H9 (cell line): ENCODE measurements at regions not wholly inside any gene's neighbourhood (a gene's known extent, or its start where the extent isn't known, plus 50 kb on each side); places are given as distances from the start of the nearest gene placed in this dataset.

Experiments
- DNase-seq: peaks from one replicate; pipeline ENCODE4 v3.0.0-alpha.2; 2017
- H2AFZ ChIP-seq: one replicate; pipeline ENCODE4 v1.6.1; 2013; ENCODE audit warnings: mild to moderate bottlenecking, low read length, control low read depth, moderate library complexity
- H2AK5ac ChIP-seq: 2 replicates; pipeline ENCODE4 v1.6.1; 2013; ENCODE audit warnings: low read length, control low read depth, mixed read lengths; ENCODE audit not compliant: insufficient read length
- H2BK120ac ChIP-seq: one replicate; pipeline ENCODE4 v1.6.1; 2013; ENCODE audit warnings: low read depth, mild to moderate bottlenecking, low read length, control low read depth, inconsistent platforms; ENCODE audit not compliant: poor library complexity, severe bottlenecking
- H2BK12ac ChIP-seq: 2 replicates; pipeline ENCODE4 v1.6.1; 2013; ENCODE audit warnings: low read length, control low read depth, mixed read lengths, low read depth; ENCODE audit not compliant: insufficient read length
- H2BK15ac ChIP-seq: 2 replicates; pipeline ENCODE4 v1.6.1; 2013; ENCODE audit warnings: low read depth, low read length, control low read depth
- H2BK20ac ChIP-seq: one replicate; pipeline ENCODE4 v1.6.1; 2013; ENCODE audit warnings: low read depth, mild to moderate bottlenecking, low read length, control low read depth, inconsistent platforms; ENCODE audit not compliant: poor library complexity, severe bottlenecking
- H2BK5ac ChIP-seq: 2 replicates; pipeline ENCODE4 v1.6.1; 2013; ENCODE audit warnings: low read length, control low read depth, mixed read lengths; ENCODE audit not compliant: insufficient read length
- H3K14ac ChIP-seq: 2 replicates; pipeline ENCODE4 v1.6.1; 2013; ENCODE audit warnings: low read length, control low read depth; ENCODE audit not compliant: insufficient read depth
- H3K18ac ChIP-seq: 2 replicates; pipeline ENCODE4 v1.6.1; 2013; ENCODE audit warnings: low read depth, mild to moderate bottlenecking, mixed read lengths, low read length, control low read depth; ENCODE audit not compliant: insufficient read length
- H3K23ac ChIP-seq: 2 replicates; pipeline ENCODE4 v1.6.1; 2013; ENCODE audit warnings: low read length, control low read depth, mixed read lengths, low read depth; ENCODE audit not compliant: insufficient read length
- H3K23me2 ChIP-seq: 2 replicates; pipeline ENCODE4 v1.6.1; 2013; ENCODE audit warnings: low read depth, mild to moderate bottlenecking, mixed read lengths, low read length, control low read depth; ENCODE audit not compliant: insufficient read length, poor library complexity, severe bottlenecking
- H3K27ac ChIP-seq: 2 replicates; pipeline ENCODE4 v1.5.1; 2013; ENCODE audit warnings: low read length, control low read depth, mixed read lengths, low read depth; ENCODE audit not compliant: insufficient read length
- H3K27me3 ChIP-seq: 2 replicates; pipeline ENCODE4 v1.6.1; 2013; ENCODE audit warnings: low read length, control low read depth, inconsistent platforms; ENCODE audit not compliant: insufficient read depth
- H3K4ac ChIP-seq: 2 replicates; pipeline ENCODE4 v1.6.1; 2013; ENCODE audit warnings: low read depth, mild to moderate bottlenecking, control low read depth, inconsistent platforms, low read length, moderate library complexity
- H3K4me1 ChIP-seq: 2 replicates; pipeline ENCODE4 v1.6.1; 2013; ENCODE audit warnings: low read length, control low read depth, inconsistent platforms; ENCODE audit not compliant: insufficient read depth
- H3K4me2 ChIP-seq: 2 replicates; pipeline ENCODE4 v1.6.1; 2013; ENCODE audit warnings: low read length, control low read depth, mixed read lengths; ENCODE audit not compliant: insufficient read length, insufficient read depth
- H3K56ac ChIP-seq: 2 replicates; pipeline ENCODE4 v1.6.1; 2013; ENCODE audit warnings: low read depth, mild to moderate bottlenecking, mixed read lengths, low read length, control low read depth; ENCODE audit not compliant: insufficient read length
- H3K79me1 ChIP-seq: 2 replicates; pipeline ENCODE4 v1.6.1; 2013; ENCODE audit warnings: low read depth, mild to moderate bottlenecking, moderate library complexity, low read length, control low read depth, inconsistent platforms; ENCODE audit not compliant: insufficient read depth, poor library complexity, severe bottlenecking
- H3K79me2 ChIP-seq: 2 replicates; pipeline ENCODE4 v1.6.1; 2013; ENCODE audit warnings: low read length, control low read depth, inconsistent platforms; ENCODE audit not compliant: insufficient read depth
- H3K9ac ChIP-seq: 2 replicates; pipeline ENCODE4 v1.6.1; 2013; ENCODE audit warnings: low read length, control low read depth, mixed read lengths; ENCODE audit not compliant: insufficient read length; ENCODE audit errors: extremely low read depth
- H3K9me3 ChIP-seq: one replicate; pipeline ENCODE4 v1.6.1; 2013; ENCODE audit warnings: low read depth, low read length, inconsistent platforms; ENCODE audit not compliant: control insufficient read depth
- H3T11ph ChIP-seq: one replicate; pipeline ENCODE4 v1.6.1; 2013; ENCODE audit warnings: mild to moderate bottlenecking, low read length, control low read depth, inconsistent platforms
- H4K20me1 ChIP-seq: one replicate; pipeline ENCODE4 v1.6.1; 2013; ENCODE audit not compliant: control insufficient read depth, insufficient read length, insufficient read depth
- H4K5ac ChIP-seq: 2 replicates; pipeline ENCODE4 v1.6.1; 2013; ENCODE audit warnings: low read depth, mild to moderate bottlenecking, mixed read lengths, low read length, control low read depth; ENCODE audit not compliant: insufficient read length
- H4K8ac ChIP-seq: replicated peaks from 2 replicates; pipeline ENCODE4 v1.6.1; 2013; ENCODE audit warnings: low read length, control low read depth, mixed read lengths, low read depth; ENCODE audit not compliant: insufficient read length
- H4K91ac ChIP-seq: 2 replicates; pipeline ENCODE4 v1.6.1; 2013; ENCODE audit warnings: low read depth, mild to moderate bottlenecking, moderate library complexity, mixed read lengths, low read length, control low read depth; ENCODE audit not compliant: insufficient read length
- H3K27ac Mint-ChIP-seq, 3 experiments: 2 replicates in 2 of 3; 3 replicates in 1 of 3; pipeline ENCODE4 v1.8.0; 2020 to 2021; ENCODE audit warnings: mixed read lengths in 3 of 3, mild to moderate bottlenecking in 1 of 3, moderate library complexity in 1 of 3
- H3K27me3 Mint-ChIP-seq: 2 replicates; pipeline ENCODE4 v1.8.0; 2021; ENCODE audit warnings: low read depth, mild to moderate bottlenecking, moderate library complexity, mixed read lengths
- H3K36me3 Mint-ChIP-seq, 3 experiments: 2 replicates in 2 of 3; 3 replicates in 1 of 3; pipeline ENCODE4 v1.8.0; 2020 to 2021; ENCODE audit warnings: low read depth in 3 of 3, mixed read lengths in 3 of 3; ENCODE audit not compliant: insufficient read depth in 1 of 3
- H3K4me1 Mint-ChIP-seq, 2 experiments: 2 replicates each; pipeline ENCODE4 v1.8.0; 2020; ENCODE audit warnings: mixed read lengths in 2 of 2
- H3K4me3 Mint-ChIP-seq, 2 experiments: 2 replicates in 1 of 2; 3 replicates in 1 of 2; pipeline ENCODE4 v1.8.0; 2020 to 2021; ENCODE audit warnings: mild to moderate bottlenecking in 2 of 2, mixed read lengths in 2 of 2, moderate library complexity in 1 of 2
- H3K9me3 Mint-ChIP-seq, 2 experiments: 2 replicates in 1 of 2; 3 replicates in 1 of 2; pipeline ENCODE4 v1.8.0; 2020; ENCODE audit warnings: mild to moderate bottlenecking in 2 of 2, mixed read lengths in 2 of 2, moderate library complexity in 1 of 2
- CTCF ChIP-seq: fragments of 200-600 bp; sonication (generic); conservative IDR thresholded peaks from 3 replicates; pipeline ENCODE4 v1.8.0; 2021; ENCODE audit warnings: antibody characterized with exemption, mild to moderate bottlenecking
- WGBS: extraction: QIAGEN DNeasy Blood & Tissue Kit; methylation state at CpG from one replicate; pipeline ENCODE4 v1.1.7; 2013; ENCODE audit warnings: missing lambda C conversion rate, low lambda C conversion rate, mixed read lengths; ENCODE audit not compliant: insufficient read length; ENCODE audit errors: extremely low coverage; 5-methylcytosine and 5-hydroxymethylcytosine counted together

DNA sequence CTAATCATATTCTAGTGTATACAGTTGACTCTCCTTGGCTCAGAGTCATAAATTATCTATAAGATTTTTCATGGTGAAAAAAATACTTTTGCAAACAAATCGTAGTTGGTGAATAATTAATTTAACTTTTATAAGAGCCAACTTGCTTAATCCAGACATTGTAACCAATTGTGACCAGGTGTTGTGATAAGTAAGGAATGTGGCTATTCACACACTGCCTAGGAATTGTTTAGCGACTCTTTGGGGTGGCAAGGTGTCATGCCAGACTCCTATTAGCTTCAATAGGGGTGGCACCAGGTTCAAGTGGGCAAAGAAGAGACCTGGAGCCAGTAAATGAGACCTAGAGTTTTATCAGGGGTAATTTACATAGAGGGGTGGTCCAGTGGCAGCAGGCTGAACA, 344.7 kb upstream of the PKDCC start:
- H3K14ac ChIP-seq, result no peak overlapping the region
- H3K56ac ChIP-seq, result no peak overlapping the region
- no peaks in the 10 kb centered on the region for H3K9me3 ChIP-seq
- H3K4me1 Mint-ChIP-seq, result peaks cover 5 to 9% of the 10 kb centered on the region in 2 experiments; a peak in 3 of 4 replicates
- H3K4me2 ChIP-seq, result no peak overlapping the region
- H4K5ac ChIP-seq, result no peak overlapping the region
- no peak overlapping the region for H3K9ac ChIP-seq
- H3T11ph ChIP-seq, result no peak overlapping the region
- no peaks in the 10 kb centered on the region for H3K79me1 ChIP-seq
- H3K36me3 Mint-ChIP-seq, result no peaks in the 10 kb centered on the region
- no peaks in the 10 kb centered on the region for H3K27me3 Mint-ChIP-seq
- H2AFZ ChIP-seq, result no peak overlapping the region
- H3K23ac ChIP-seq, result no peak overlapping the region
- H3K79me2 ChIP-seq, result no peaks in the 10 kb centered on the region
- no peak overlapping the region for H3K27ac Mint-ChIP-seq
- H3K9me3 Mint-ChIP-seq, result no peaks in the 10 kb centered on the region
- no peak overlapping the region for H3K18ac ChIP-seq
- no peak overlapping the region for H2BK120ac ChIP-seq
- H2AK5ac ChIP-seq, result no peak overlapping the region
- H3K27me3 ChIP-seq, result no peaks in the 10 kb centered on the region
- H3K27ac ChIP-seq, result no peak overlapping the region
- H3K4me3 Mint-ChIP-seq, result no peak overlapping the region
- no peak overlapping the region for H2BK5ac ChIP-seq
- H2BK12ac ChIP-seq, result no peak overlapping the region
- DNase-seq, result no peak
- no peak overlapping the region for H3K4ac ChIP-seq
- no peaks in the 10 kb centered on the region for H3K23me2 ChIP-seq
- H2BK15ac ChIP-seq, result no peak overlapping the region
- WGBS, result no CpG with 5 or more reads among the region's 2 CpGs
- TF ChIP-seq CTCF, result no peak
- H2BK20ac ChIP-seq, result no peak overlapping the region
- no peaks in the 10 kb centered on the region; the same call in 1 of the 2 replicates for H3K4me1 ChIP-seq
- H4K20me1 ChIP-seq, result no peaks in the 10 kb centered on the region
- H4K8ac ChIP-seq, result no peak overlapping the region
- no peak overlapping the region for H4K91ac ChIP-seq
